Activated CD8-positive, alpha-beta memory T cell treated with anti-CD3 and anti-CD28 coated beads for 24 hours (primary cell): ENCODE measurements at regions not wholly inside any gene's neighbourhood (a gene's known extent, or its start where the extent isn't known, plus 50 kb on each side); places are given as distances from the start of the nearest gene placed in this dataset.

Experiments used
- DNase-seq: peaks from one replicate; pipeline ENCODE4 v3.0.0-alpha.2; 2020

GRCh38 chr3:159137949-159138348 is 336.1 kb downstream of the MFSD1 start:
- no peak for DNase-seq

DNA sequence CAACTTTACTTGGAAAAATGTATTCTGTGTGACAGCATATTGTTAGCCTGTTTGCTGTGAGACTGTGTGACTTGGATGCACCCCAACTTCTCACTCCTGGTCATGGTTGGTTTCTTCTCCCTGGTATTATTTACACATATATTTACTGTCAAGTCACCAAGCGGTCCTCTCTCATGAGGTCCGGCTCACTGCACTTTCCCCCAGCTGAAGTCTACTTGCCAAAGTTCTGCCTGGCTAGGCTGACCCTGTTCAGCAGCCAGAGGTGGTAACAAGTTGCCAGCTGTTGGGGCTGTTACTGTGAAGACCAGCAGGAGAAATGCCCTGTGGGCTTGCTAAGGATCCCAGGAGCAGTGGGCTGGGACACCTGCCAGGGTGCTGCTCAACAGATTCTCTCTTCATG is 337.5 kb downstream of the MFSD1 start:
- DNase-seq: no peak

DNA sequence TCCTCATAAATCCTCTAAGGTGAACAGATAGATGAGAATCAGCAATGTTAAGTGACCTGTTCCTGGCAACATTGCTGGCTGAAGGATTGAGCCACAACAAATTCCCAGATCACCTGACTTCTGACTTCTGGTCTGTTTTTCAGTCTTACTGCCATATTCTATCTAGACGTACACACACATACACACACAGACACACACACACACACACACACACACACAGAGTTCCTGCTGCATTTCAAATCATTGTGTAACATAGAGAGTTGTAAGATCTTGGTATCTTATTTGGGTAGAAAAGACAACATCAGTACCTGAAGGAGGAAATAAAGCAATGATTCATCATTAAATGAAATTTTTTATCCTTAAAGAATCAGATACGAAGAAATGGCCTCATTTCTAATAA is 342.6 kb downstream of the MFSD1 start:
- no peak for DNase-seq

- DNase-seq: no peak
Measured at GRCh38 chr3:159144891-159145290, 343.0 kb downstream of the MFSD1 start.

DNA sequence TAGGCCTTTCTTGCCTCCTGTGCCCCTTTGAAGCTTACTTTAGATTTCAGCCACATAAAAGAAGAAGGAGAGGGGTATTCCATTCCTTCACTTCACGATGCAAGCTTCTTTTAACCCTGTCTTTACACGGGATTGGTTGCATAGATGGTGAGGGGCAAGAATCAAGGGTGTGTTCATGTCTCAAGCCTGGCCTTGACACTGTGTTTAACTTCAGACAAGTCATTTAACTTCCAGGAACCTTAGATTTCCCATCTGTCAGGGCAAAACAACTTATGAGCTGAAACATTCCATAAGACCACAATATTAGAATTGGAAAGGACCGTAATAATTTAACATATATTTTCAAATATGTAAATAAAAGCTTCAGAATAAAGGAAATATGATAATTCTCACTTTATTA is 344.5 kb downstream of the MFSD1 start:
- no peak for DNase-seq

DNA sequence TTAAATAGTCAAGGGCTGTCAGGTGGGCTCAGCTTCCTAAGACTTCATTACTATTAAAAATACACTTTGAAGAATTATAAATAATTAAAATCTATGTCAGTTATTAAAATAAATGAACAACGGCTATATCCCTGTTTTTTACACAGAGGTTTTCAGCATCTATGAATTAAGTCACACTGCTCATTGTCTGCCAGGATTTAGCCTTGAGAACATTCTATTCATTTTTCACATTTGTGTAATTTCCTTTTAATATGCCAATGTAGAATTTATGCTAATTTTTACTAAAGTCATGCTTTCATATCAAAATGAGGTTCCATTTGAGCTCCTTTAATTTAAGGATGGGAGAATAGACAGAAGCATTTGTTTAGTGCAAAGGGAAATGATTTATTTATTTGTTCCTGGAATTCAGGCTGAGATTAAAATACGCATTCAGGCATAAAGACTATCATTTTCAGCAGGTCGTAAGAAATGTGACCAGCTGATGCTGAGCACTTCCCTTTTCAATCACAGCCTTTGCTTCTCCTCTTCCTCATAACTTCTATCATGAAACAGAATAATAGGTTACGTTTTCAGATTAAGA is 345.1 kb downstream of the MFSD1 start:
- DNase-seq: no peak

GRCh38 chr3:159147813-159148212 is 346.0 kb downstream of the MFSD1 start:
- DNase-seq: no peak

DNA sequence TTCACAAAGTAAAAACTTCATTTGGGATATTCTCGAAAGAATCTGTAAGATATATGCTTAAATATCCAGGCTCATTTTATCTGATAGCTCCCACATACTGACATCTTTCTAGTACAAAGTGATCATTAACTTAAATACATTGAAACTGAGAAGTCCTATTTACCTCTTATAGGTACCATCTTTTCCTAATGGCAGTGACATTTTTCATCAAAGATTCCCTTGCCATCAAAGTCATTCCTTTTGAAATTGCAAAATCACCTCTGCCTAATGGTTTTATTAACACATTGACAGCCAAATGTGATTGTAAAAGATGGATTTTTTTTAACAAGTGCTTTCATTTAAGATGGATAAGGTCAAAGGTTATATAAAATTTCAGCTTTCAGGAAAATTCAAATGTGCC is 346.6 kb downstream of the MFSD1 start:
- DNase-seq: no peak

- no peak for DNase-seq
Measured at GRCh38 chr3:159149131-159149530, 347.3 kb downstream of the MFSD1 start.

- no peak for DNase-seq
Measured at GRCh38 chr3:159149633-159150032, 347.8 kb downstream of the MFSD1 start.

GRCh38 chr3:159150180-159150579 is 348.3 kb downstream of the MFSD1 start:
- no peak for DNase-seq

- no peak for DNase-seq
Measured at GRCh38 chr3:159151130-159151529, 349.3 kb downstream of the MFSD1 start.

DNA sequence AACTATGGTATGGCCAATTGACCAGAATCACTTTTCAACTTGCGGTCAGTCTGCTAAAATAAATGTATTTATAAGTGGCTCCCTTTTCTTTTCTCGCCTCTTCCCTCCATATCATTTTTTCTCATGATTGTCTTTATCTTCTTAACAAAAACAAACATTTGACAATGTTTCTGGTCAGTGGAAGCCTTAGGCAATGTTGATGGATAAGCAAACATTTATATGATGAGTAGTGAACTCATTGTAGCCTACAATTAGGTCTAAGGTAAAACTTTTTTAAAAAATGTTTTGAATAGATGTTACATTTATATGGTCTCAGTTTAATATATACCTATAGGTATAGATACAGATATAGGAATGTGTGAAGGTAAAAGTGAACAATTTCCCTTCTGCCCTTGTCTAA is 355.4 kb downstream of the MFSD1 start:
- DNase-seq: no peak

GRCh38 chr3:159158213-159158612 is 356.4 kb downstream of the MFSD1 start:
- no peak for DNase-seq

DNA sequence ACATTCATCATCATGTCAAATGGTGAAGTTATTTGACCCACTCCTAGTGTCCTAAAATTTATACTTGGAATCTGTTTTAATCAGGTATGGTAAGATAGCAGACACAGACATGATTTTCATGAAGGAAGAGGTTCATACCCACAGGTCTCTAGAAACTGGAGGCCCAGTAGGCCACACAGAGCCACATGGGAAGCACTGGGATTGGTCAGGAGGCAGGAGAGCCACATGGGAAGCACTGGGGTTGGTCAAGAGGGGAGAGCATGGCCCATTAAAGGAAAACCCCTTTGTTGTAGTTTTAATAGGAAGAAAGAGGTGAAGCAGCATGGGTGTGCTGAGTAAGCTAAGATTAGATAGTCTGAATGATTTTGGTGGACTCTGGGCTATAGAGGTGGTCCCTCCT is 356.9 kb downstream of the MFSD1 start:
- no peak for DNase-seq

GRCh38 chr3:159159546-159159945 is 357.7 kb downstream of the MFSD1 start:
- DNase-seq: no peak

DNA sequence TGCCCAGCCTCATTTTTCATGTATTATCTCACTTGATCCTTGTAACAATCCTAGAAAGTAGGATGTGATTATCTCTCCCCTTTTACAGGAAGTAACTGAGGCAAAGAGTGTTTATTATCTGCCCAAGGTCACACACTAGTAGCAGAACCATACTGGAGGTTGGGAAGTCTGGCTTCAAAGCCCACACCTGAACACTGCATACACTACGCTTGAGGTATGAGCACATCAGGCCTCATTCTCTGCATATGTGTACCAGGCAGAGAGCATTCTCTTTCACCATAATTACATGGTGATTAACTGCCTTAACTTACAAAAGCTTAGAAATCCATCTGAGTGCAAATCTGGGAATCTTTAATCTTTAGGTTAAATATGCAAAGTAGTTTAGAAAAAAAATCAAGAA is 361.8 kb downstream of the MFSD1 start:
- no peak for DNase-seq

DNA sequence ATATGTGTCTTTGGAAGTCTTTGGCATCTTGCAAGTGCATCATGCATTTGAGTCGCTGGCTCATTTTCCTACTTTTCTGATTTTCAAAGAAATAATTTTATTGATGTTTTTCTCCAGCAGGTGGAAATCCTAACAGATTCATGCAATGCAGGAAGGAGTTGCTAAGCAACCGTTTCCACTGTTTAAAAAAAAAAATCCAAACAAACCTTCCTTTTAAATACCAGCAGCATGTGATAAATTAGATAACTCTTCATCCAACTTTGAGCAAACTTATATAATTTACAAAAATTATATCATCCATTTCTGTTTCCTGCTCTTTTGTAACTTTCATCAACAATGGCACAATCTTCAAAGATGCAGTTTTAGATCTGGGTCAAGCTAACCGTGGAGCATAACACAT is 364.1 kb downstream of the MFSD1 start:
- no peak for DNase-seq

DNA sequence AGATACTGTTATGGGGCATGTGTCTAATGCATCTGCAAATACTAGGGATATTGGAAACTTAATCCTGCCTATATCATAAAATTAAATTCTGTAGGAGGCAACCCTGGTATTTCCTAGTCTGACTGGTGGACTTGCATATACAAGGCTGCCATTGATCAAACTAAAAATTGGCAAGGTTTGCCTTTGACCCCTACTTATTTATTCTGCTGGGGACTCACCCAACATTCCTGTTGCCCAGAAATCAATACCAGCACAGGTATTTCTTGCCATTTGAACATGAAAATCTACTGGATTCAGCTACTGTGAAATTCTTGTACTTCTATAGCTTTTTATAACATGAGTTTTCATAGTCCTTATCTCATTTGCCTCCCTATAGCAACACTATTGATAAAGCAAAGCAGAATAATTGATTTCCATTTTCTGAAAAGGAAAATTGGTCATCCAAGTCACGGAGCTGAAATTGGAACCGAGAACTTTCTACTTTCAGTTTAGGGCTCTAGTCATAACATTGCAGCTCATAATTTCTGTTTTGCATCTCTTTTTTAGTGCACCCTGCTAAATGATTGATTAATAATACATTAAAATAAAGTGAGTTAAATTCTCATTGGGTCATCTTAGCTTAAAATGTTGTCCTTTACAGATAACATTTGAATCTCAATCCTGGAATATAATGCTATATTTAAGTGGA is 365.2 kb downstream of the MFSD1 start:
- no peak for DNase-seq

GRCh38 chr3:159168788-159169187 is 366.9 kb downstream of the MFSD1 start:
- DNase-seq: no peak

GRCh38 chr3:159169828-159170227 is 368.0 kb downstream of the MFSD1 start:
- DNase-seq: no peak

GRCh38 chr3:159170436-159171003 is 368.7 kb downstream of the MFSD1 start:
- no peak for DNase-seq

DNA sequence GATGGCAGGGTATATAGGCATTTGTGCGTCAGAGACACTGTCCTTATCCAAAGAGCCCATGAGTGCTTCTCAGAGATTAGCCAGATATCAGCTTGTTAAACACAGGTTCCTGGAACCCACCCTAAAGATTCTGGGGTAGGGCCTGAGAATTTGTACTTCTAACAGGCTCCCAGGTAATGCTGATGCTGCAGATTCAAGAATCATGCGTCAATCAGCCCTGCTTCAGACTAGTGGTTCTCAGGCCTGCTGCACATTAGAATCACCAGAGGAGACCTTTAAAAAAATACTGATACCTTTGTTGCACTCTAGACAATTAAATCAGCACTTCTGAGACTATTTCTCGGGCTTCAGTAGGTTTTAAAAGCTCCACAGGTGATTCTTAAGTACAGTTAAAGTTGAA is 369.5 kb downstream of the MFSD1 start:
- no peak for DNase-seq

GRCh38 chr3:159172473-159172872 is 370.6 kb downstream of the MFSD1 start:
- no peak for DNase-seq
